Peyer's patch (tissue), 4 donors: ENCODE measurements at regions not wholly inside any gene's neighbourhood (a gene's known extent, or its start where the extent isn't known, plus 50 kb on each side); places are given as distances from the start of the nearest gene placed in this dataset.

Experiments used
- CTCF ChIP-seq, 6 experiments: fragments of 450-650 bp in 4 of 6; fragments of 200-600 bp in 2 of 6; sonication (generic) in 1 of 6; IDR thresholded peaks; one replicate each; pipeline ENCODE4 v1.5.1; 2017 to 2019; ENCODE audit warnings: antibody characterized with exemption in 6 of 6, mild to moderate bottlenecking in 3 of 6, moderate library complexity in 1 of 6
- POLR2A ChIP-seq, 2 donors: fragments of 450-650 bp; IDR thresholded peaks; one replicate each; pipeline ENCODE4 v1.5.1; 2017; ENCODE audit warnings: antibody characterized with exemption in 2 of 2, mild to moderate bottlenecking in 2 of 2, moderate library complexity in 2 of 2

GRCh38 chr6:101090281-101090680 is 209.2 kb upstream of the ASCC3 start:
- TF ChIP-seq CTCF (IDR thresholded peaks at IDR 0.05): no peak
- no peak for TF ChIP-seq POLR2A (IDR thresholded peaks at IDR 0.05)
